Sigmoid colon (tissue), 6 donors: ENCODE measurements at regions not wholly inside any gene's neighbourhood (a gene's known extent, or its start where the extent isn't known, plus 50 kb on each side); places are given as distances from the start of the nearest gene placed in this dataset.

ENCODE experiments used
- DNase-seq: peaks from one replicate; pipeline ENCODE4 v3.0.0-alpha.2; 2019
- H3K27ac ChIP-seq, 4 donors: fragments of 200-600 bp; sonication (generic); one replicate each; pipeline ENCODE4 v1.5.1; 2016 to 2019; ENCODE audit warnings: mild to moderate bottlenecking in 1 of 4
- H3K27me3 ChIP-seq, 3 donors: fragments of 200-600 bp; sonication (generic); one replicate each; pipeline ENCODE4 v1.5.1; 2019; ENCODE audit warnings: mild to moderate bottlenecking in 1 of 3
- H3K36me3 ChIP-seq, 4 donors: fragments of 200-600 bp; sonication (generic); one replicate each; pipeline ENCODE4 v1.5.1; 2016 to 2019
- H3K4me1 ChIP-seq, 4 donors: fragments of 200-600 bp; sonication (generic); one replicate each; pipeline ENCODE4 v1.5.1; 2017 to 2019
- H3K4me3 ChIP-seq, 4 donors: fragments of 200-600 bp; sonication (generic); one replicate each; pipeline ENCODE4 v1.5.1; 2017 to 2019; ENCODE audit warnings: mild to moderate bottlenecking in 2 of 4, moderate library complexity in 1 of 4
- H3K9me3 ChIP-seq, 4 donors: fragments of 200-600 bp in 3 of 4; sonication (generic) in 3 of 4; one replicate each; pipeline versions ENCODE4 v1.5.1 to v1.6.1; 2013 to 2019
- EP300 ChIP-seq, 4 donors: sonication (generic); formaldehyde crosslinking; IDR thresholded peaks; one replicate each; pipeline ENCODE4 v1.6.1; 2017; ENCODE audit warnings: antibody characterized with exemption in 4 of 4
- POLR2A ChIP-seq, 2 donors: fragments of 450-650 bp; IDR thresholded peaks; one replicate each; pipeline ENCODE4 v1.6.1; 2016; ENCODE audit warnings: antibody characterized with exemption in 2 of 2, mild to moderate bottlenecking in 2 of 2, moderate library complexity in 2 of 2
- POLR2AphosphoS5 ChIP-seq, 4 donors: sonication (generic); formaldehyde crosslinking; IDR thresholded peaks; one replicate each; pipeline ENCODE4 v1.6.1; 2017; ENCODE audit warnings: antibody characterized with exemption in 4 of 4
- WGBS, 2 donors: extraction: QIAGEN DNeasy Blood & Tissue Kit; methylation state at CpG; one replicate each; pipeline ENCODE4 v1.1.7; 2013; 5-methylcytosine and 5-hydroxymethylcytosine counted together
- intact Hi-C: fragments of 100-400 bp; cut with DNase I; formaldehyde crosslinking; loops from one replicate; pipeline ENCODE4 v1.15.1; 2023
- TF ChIP-seq, protein P1 (sequence below), 4 experiments: fragments of 450-650 bp in 3 of 4; fragments of 200-600 bp in 1 of 4; IDR thresholded peaks; one replicate each; pipeline ENCODE4 v1.5.1; 2016 to 2019; ENCODE audit warnings: antibody characterized with exemption in 4 of 4, mild to moderate bottlenecking in 3 of 4, moderate library complexity in 2 of 4
- donor health status: healthy with polysubstance abuse.
- donor health status: healthy.

DNA sequence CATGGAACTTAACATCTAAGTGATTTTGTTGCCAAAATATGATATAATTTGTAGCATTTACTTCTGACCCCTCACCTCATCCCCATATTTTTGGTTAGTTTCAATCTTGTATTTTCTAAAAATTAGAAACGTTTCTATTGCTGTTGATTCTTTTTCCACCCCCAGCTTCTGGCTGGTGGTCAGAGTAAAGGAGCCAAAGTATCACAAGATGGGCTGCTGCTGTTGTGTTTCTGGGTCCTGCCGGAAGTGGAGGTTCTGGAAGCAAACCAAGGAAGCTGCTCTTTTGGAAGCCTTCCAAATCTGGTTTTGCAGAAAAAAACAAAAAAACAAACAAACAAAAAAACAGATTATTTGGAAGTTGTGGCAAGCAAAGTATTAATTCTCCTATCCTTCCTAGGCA is 221.1 kb upstream of the P2RY1 start:
- no peak overlapping the region for H3K27ac ChIP-seq
- TF ChIP-seq POLR2A (IDR thresholded peaks at IDR 0.05) (no peak), POLR2AphosphoS5 (IDR thresholded peaks at IDR 0.05) (peak in 1 of 4 donors; percentile 10), EP300 (IDR thresholded peaks at IDR 0.05) (no peak)
- TF ChIP-seq, protein P1, sequence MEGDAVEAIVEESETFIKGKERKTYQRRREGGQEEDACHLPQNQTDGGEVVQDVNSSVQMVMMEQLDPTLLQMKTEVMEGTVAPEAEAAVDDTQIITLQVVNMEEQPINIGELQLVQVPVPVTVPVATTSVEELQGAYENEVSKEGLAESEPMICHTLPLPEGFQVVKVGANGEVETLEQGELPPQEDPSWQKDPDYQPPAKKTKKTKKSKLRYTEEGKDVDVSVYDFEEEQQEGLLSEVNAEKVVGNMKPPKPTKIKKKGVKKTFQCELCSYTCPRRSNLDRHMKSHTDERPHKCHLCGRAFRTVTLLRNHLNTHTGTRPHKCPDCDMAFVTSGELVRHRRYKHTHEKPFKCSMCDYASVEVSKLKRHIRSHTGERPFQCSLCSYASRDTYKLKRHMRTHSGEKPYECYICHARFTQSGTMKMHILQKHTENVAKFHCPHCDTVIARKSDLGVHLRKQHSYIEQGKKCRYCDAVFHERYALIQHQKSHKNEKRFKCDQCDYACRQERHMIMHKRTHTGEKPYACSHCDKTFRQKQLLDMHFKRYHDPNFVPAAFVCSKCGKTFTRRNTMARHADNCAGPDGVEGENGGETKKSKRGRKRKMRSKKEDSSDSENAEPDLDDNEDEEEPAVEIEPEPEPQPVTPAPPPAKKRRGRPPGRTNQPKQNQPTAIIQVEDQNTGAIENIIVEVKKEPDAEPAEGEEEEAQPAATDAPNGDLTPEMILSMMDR (IDR thresholded peaks at IDR 0.05): no peak

DNA sequence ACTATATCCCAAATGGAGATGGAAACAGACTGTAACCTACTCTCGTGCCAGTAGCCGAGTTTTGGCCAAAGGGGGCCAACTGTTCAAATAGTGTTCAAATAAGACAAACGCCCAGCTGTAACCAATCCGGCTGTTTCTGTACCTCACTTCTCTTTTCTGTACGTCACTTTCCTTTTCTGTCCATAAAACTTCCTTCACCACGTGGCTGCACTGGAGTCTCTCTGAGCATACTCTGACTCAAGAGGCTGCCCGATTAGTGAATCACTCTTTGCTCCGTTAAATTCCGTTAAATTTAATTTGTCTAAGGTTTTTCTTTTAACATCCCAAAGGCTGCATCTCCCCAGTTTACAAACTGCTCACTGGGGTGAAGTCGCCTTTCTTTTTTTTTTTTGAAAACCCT is 219.2 kb upstream of the P2RY1 start:
- TF ChIP-seq POLR2AphosphoS5 (IDR thresholded peaks at IDR 0.05): no peak
- TF ChIP-seq EP300 (IDR thresholded peaks at IDR 0.05): no peak
- TF ChIP-seq, protein P1 (IDR thresholded peaks at IDR 0.05): no peak
- TF ChIP-seq POLR2A (IDR thresholded peaks at IDR 0.05): no peak
- no peaks in the 10 kb centered on the region for H3K36me3 ChIP-seq
- H3K27me3 ChIP-seq: no peaks in the 10 kb centered on the region
- H3K9me3 ChIP-seq: no peaks in the 10 kb centered on the region
- no peak for DNase-seq
- H3K4me1 ChIP-seq: peaks cover 0 to 8% (median 0%) of the 10 kb centered on the region in 4 donors
- intact Hi-C loops: no loop called here
- no peak overlapping the region for H3K4me3 ChIP-seq
- WGBS, 2 donors: 85 to 93% methylated on average over 10 of the region's 10 CpGs
- no peak overlapping the region for H3K27ac ChIP-seq

More for the DNA sequence above, 221.1 kb upstream of the P2RY1 start:
- Histone ChIP-seq H3K27me3 (no peaks in the 10 kb centered on the region), H3K9me3 (no peaks in the 10 kb centered on the region), H3K4me1 (peaks cover 0 to 4% (median 0%) of the 10 kb centered on the region in 4 donors), H3K36me3 (no peaks in the 10 kb centered on the region), H3K4me3 (no peak overlapping the region)
- no peak for DNase-seq
- 72 to 80% methylated on average over 2 of the region's 2 CpGs for WGBS, 2 donors
- intact Hi-C loops: no loop called here

DNA sequence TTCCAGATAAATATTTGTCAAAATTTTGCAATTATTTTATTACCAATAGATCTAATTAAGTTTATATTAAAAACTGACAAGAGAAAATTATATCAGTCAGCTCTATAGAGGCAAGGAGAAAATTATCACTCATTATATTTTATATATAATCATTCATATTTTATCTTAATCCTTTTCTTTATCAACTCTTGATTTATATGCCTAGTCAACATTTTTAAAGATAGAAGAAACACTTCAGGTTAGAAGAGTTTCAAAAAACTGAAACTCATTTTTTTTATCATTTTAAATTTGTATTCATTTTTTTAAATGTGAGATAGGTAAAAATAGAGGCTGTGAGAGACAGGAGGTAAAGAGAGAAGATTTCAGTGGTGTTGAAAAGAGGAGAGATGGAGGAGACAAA is 217.3 kb upstream of the P2RY1 start:
- intact Hi-C loops: no loop called here

DNA sequence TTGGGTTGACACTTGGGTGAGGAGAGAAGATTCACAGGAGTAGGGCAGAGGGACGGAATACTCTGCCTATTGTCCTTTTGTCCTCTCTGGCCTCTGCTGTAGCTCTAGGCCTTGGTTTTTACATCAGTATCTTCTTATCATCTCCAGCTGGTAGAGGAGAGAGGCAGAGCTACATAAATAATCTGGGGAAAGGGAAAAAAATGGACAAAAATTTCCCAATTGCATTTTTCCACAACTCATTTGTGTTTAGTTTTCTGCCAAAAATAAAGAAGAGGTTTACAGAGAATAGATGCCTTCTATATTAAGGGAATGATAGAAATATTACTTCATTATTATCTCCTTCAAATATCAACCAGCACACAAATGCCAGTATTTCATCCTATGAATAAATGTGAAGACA is 216.4 kb upstream of the P2RY1 start:
- H3K27ac ChIP-seq: no peak overlapping the region
- no peaks in the 10 kb centered on the region for H3K36me3 ChIP-seq
- WGBS, 2 donors: 86 to 89% methylated on average over 1 of the region's 1 CpG
- peaks cover 0 to 8% (median 0%) of the 10 kb centered on the region in 4 donors for H3K4me1 ChIP-seq
- H3K4me3 ChIP-seq: no peak overlapping the region
- no peaks in the 10 kb centered on the region for H3K27me3 ChIP-seq
- H3K9me3 ChIP-seq: no peaks in the 10 kb centered on the region
- TF ChIP-seq POLR2A (IDR thresholded peaks at IDR 0.05) (no peak), POLR2AphosphoS5 (IDR thresholded peaks at IDR 0.05) (no peak), EP300 (IDR thresholded peaks at IDR 0.05) (no peak)
- TF ChIP-seq, protein P1 (IDR thresholded peaks at IDR 0.05): no peak
- intact Hi-C loops: no loop called here
- DNase-seq: no peak

More for the DNA sequence above, 217.3 kb upstream of the P2RY1 start:
- Histone ChIP-seq H3K4me1 (peaks cover 0 to 8% (median 0%) of the 10 kb centered on the region in 4 donors), H3K27me3 (no peaks in the 10 kb centered on the region), H3K27ac (no peak overlapping the region), H3K9me3 (no peaks in the 10 kb centered on the region), H3K4me3 (no peak overlapping the region), H3K36me3 (no peaks in the 10 kb centered on the region)
- no peak for TF ChIP-seq POLR2A (IDR thresholded peaks at IDR 0.05)
- no peak for TF ChIP-seq POLR2AphosphoS5 (IDR thresholded peaks at IDR 0.05)
- TF ChIP-seq EP300 (IDR thresholded peaks at IDR 0.05): no peak
- TF ChIP-seq, protein P1 (IDR thresholded peaks at IDR 0.05): no peak
- no peak for DNase-seq

DNA sequence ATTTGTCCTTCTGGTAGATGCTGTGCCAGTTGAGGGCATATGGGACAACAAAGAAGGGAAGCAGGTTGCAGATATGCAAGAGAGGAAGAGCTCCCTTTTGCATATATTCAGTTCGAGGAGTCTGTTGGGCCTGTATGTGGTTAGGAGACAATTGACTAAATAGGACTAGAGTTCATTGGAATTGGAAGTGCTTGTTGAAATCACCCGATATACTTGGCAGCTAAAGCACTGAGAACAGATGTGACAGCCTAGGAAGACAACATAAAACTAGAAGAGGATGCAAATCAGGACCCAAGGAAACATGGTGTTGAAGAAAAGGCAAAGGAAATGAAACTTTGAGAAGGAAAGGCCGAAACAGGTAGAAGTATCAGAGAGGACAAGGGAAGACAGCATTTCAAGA is 215.2 kb upstream of the P2RY1 start:
- H3K36me3 ChIP-seq: no peaks in the 10 kb centered on the region
- WGBS, 2 donors: 87 to 89% methylated on average over 3 of the region's 3 CpGs
- peak overlapping the region in 1 of 4 donors; percentile 59 for H3K27ac ChIP-seq
- intact Hi-C loops: no loop called here
- no peaks in the 10 kb centered on the region for H3K27me3 ChIP-seq
- H3K9me3 ChIP-seq: no peaks in the 10 kb centered on the region
- DNase-seq: no peak
- no peak overlapping the region for H3K4me3 ChIP-seq
- H3K4me1 ChIP-seq: peaks cover 0 to 8% (median 0%) of the 10 kb centered on the region in 4 donors
- TF ChIP-seq POLR2A (IDR thresholded peaks at IDR 0.05) (no peak), POLR2AphosphoS5 (IDR thresholded peaks at IDR 0.05) (no peak), EP300 (IDR thresholded peaks at IDR 0.05) (no peak)
- TF ChIP-seq, protein P1 (IDR thresholded peaks at IDR 0.05): no peak
